ENCODE measurements at regions not wholly inside any gene's neighbourhood (a gene's known extent, or its start where the extent isn't known, plus 50 kb on each side); places are given as distances from the start of the nearest gene placed in this dataset.
A peak's percentile ranks its signal among the peaks of the same experiment; 100 is the strongest.

DNA sequence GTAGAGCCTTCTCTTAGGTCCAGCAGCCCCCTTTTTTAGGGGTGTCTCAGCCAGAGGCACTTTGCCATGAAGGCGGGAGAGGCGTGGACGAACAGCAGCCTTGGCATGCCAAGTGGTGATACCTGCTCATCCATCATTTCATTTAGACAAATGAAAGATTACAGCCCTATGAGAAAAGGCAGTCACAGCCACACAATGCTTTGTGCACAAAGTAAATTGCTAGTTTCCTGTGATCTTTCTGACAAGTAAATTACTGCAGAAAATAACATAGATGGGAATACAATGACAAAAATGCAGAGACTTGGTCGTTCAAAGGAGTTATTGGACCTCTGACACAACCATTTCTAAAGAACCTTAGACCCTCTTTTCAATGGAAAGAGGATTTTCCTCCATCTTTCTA is 94.9 kb downstream of the RND3 start:
- no peak for ATAC-seq
- no peak for TF ChIP-seq PPARA (CRISPR knock-in tag; IDR thresholded peaks at IDR 0.05; ENCODE audit: borderline replicate concordance)
- no peak for TF ChIP-seq ISL1 (CRISPR knock-in tag; IDR thresholded peaks at IDR 0.05)
- no peak for TF ChIP-seq ZNF70 (CRISPR knock-in tag; IDR thresholded peaks at IDR 0.05)

DNA sequence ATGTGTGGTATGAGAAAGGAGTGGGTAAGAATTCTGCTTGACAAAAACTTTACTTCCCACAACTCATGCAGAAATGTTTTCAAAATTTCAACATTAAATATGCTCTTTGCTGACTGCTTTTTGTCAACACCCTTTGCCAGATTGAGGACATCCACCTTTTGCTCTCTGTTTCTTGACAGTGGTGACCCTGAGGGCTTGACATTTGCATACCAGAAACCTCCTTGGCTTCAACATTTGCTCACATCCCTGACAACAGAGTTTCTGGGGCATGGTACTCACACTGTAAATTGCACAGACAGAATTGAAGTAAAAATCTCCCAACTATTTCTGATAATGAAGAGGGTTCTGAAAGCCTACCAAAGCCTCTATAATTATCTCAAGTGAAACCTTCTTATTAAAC is 95.7 kb downstream of the RND3 start:
- TF ChIP-seq ZC3H10 (CRISPR knock-in tag; IDR thresholded peaks at IDR 0.05) (no peak), GLIS3 (CRISPR knock-in tag; IDR thresholded peaks at IDR 0.05) (no peak), CSDC2 (CRISPR knock-in tag; IDR thresholded peaks at IDR 0.05) (no peak), ESRRG (CRISPR knock-in tag; IDR thresholded peaks at IDR 0.05) (no peak), ZNF70 (CRISPR knock-in tag; IDR thresholded peaks at IDR 0.05) (no peak), SNAI2 (CRISPR knock-in tag; IDR thresholded peaks at IDR 0.05) (no peak)
- ATAC-seq, result no peak

DNA sequence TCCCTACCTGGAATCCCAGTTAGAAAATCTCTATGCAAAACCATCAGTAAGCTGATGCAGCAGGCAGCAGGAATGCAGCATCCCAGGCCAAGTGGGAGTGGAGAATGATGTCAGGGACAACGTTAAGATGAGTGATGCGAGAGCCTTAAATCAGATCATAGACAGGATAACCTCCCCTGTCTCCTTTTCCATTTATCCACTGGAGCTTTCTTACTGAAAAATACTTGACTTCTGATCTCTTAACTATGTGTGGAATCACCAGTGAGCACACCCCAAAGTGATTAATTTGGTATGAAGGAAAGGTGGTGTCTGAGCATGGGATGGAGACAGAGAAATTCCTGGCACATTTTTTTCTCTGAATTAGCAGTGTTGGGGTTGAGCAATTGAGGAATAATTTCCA is 98.0 kb downstream of the RND3 start:
- ATAC-seq, result peak; percentile 37; the same call in 2 of the 3 replicates
- no peak for TF ChIP-seq ISL1 (CRISPR knock-in tag; IDR thresholded peaks at IDR 0.05)
- no peak for TF ChIP-seq ZFP30 (CRISPR knock-in tag; IDR thresholded peaks at IDR 0.05)
- TF ChIP-seq OSR1 (CRISPR knock-in tag; IDR thresholded peaks at IDR 0.05), result no peak

DNA sequence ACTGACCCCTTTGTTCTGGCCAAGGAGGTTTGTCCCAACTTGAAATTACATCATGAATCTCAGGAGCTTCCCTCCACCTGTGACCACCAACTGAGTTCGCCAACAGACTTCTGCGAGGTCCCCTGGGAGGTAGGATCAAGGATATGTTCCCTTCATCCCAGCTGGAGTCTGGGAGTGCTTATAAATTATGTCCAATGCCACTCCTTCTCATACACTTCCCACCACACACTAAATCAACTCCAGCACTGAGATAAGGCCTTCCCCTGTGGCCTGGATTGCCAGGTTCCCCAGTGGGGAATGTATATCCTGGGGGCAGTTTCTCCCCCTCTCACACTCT is 99.2 kb downstream of the RND3 start:
- no peak for ATAC-seq
- TF ChIP-seq, protein P1, sequence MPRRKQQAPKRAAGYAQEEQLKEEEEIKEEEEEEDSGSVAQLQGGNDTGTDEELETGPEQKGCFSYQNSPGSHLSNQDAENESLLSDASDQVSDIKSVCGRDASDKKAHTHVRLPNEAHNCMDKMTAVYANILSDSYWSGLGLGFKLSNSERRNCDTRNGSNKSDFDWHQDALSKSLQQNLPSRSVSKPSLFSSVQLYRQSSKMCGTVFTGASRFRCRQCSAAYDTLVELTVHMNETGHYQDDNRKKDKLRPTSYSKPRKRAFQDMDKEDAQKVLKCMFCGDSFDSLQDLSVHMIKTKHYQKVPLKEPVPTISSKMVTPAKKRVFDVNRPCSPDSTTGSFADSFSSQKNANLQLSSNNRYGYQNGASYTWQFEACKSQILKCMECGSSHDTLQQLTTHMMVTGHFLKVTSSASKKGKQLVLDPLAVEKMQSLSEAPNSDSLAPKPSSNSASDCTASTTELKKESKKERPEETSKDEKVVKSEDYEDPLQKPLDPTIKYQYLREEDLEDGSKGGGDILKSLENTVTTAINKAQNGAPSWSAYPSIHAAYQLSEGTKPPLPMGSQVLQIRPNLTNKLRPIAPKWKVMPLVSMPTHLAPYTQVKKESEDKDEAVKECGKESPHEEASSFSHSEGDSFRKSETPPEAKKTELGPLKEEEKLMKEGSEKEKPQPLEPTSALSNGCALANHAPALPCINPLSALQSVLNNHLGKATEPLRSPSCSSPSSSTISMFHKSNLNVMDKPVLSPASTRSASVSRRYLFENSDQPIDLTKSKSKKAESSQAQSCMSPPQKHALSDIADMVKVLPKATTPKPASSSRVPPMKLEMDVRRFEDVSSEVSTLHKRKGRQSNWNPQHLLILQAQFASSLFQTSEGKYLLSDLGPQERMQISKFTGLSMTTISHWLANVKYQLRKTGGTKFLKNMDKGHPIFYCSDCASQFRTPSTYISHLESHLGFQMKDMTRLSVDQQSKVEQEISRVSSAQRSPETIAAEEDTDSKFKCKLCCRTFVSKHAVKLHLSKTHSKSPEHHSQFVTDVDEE (CRISPR knock-in tag; IDR thresholded peaks at IDR 0.05), result no peak
- TF ChIP-seq TCF4 (CRISPR knock-in tag; IDR thresholded peaks at IDR 0.05; ENCODE audit: borderline replicate concordance) (no peak), ZNF8 (CRISPR knock-in tag; IDR thresholded peaks at IDR 0.05) (no peak)
- TF ChIP-seq, protein P2, sequence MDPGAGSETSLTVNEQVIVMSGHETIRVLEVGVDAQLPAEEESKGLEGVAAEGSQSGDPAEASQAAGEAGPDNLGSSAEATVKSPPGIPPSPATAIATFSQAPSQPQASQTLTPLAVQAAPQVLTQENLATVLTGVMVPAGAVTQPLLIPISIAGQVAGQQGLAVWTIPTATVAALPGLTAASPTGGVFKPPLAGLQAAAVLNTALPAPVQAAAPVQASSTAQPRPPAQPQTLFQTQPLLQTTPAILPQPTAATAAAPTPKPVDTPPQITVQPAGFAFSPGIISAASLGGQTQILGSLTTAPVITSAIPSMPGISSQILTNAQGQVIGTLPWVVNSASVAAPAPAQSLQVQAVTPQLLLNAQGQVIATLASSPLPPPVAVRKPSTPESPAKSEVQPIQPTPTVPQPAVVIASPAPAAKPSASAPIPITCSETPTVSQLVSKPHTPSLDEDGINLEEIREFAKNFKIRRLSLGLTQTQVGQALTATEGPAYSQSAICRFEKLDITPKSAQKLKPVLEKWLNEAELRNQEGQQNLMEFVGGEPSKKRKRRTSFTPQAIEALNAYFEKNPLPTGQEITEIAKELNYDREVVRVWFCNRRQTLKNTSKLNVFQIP (CRISPR knock-in tag; IDR thresholded peaks at IDR 0.05; ENCODE audit: borderline replicate concordance, low read depth), result no peak

DNA sequence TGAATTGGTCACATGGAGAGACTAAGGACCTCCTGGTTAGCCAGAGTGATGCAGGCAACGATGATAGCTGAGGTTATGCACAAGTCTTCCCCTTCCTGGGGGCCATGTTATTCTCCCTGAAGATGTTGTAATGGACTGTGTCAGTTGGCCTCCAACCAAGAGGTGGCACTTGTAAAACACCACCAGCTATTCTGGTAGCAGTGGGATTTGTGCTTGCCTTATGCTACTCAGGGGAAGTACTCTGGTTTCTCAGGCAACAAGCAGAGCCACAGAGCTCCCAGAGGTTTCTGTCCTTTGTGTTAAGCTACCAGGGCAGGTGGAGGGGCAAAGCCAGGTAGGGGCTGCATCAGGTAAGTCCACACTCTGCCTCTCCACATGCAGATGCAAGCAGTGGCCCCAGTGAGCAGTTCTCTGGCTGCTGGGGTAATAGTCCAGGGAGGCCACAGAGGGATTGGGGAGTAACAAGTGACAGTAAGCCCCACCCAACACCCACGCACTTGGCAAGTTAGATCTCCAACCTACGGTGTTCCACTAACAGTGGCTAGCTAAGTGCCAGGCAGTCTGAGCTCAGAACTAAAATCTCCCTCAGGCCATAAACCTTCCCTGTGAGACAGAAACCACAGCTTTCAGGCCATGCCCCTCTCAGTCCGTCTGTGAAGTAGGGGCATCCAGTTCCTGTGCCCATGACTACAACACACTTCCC is 99.7 kb downstream of the RND3 start:
- no peak for TF ChIP-seq CSDC2 (CRISPR knock-in tag; IDR thresholded peaks at IDR 0.05)
- no peak for TF ChIP-seq OSR1 (CRISPR knock-in tag; IDR thresholded peaks at IDR 0.05)
- TF ChIP-seq PPARA (CRISPR knock-in tag; IDR thresholded peaks at IDR 0.05; ENCODE audit: borderline replicate concordance), result no peak
- no peak for TF ChIP-seq ARNTL (CRISPR knock-in tag; IDR thresholded peaks at IDR 0.05; ENCODE audit: borderline replicate concordance, low read depth)
- no peak for TF ChIP-seq GLIS3 (CRISPR knock-in tag; IDR thresholded peaks at IDR 0.05)
- TF ChIP-seq, protein P1 (CRISPR knock-in tag; IDR thresholded peaks at IDR 0.05), result no peak
- no peak for TF ChIP-seq TCF4 (CRISPR knock-in tag; IDR thresholded peaks at IDR 0.05; ENCODE audit: borderline replicate concordance)
- TF ChIP-seq, protein P2 (CRISPR knock-in tag; IDR thresholded peaks at IDR 0.05; ENCODE audit: borderline replicate concordance, low read depth), result no peak
- TF ChIP-seq ESRRG (CRISPR knock-in tag; IDR thresholded peaks at IDR 0.05), result no peak
- TF ChIP-seq ZFP3 (CRISPR knock-in tag; IDR thresholded peaks at IDR 0.05), result no peak
- TF ChIP-seq ZNF8 (CRISPR knock-in tag; IDR thresholded peaks at IDR 0.05), result no peak
- TF ChIP-seq RARB (CRISPR knock-in tag; IDR thresholded peaks at IDR 0.05), result no peak
- TF ChIP-seq, protein P3, sequence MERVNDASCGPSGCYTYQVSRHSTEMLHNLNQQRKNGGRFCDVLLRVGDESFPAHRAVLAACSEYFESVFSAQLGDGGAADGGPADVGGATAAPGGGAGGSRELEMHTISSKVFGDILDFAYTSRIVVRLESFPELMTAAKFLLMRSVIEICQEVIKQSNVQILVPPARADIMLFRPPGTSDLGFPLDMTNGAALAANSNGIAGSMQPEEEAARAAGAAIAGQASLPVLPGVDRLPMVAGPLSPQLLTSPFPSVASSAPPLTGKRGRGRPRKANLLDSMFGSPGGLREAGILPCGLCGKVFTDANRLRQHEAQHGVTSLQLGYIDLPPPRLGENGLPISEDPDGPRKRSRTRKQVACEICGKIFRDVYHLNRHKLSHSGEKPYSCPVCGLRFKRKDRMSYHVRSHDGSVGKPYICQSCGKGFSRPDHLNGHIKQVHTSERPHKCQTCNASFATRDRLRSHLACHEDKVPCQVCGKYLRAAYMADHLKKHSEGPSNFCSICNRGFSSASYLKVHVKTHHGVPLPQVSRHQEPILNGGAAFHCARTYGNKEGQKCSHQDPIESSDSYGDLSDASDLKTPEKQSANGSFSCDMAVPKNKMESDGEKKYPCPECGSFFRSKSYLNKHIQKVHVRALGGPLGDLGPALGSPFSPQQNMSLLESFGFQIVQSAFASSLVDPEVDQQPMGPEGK (CRISPR knock-in tag; IDR thresholded peaks at IDR 0.05; ENCODE audit: borderline replicate concordance), result no peak
- no peak for TF ChIP-seq TOX (CRISPR knock-in tag; IDR thresholded peaks at IDR 0.05; ENCODE audit: borderline replicate concordance)
- no peak for TF ChIP-seq ZC3H10 (CRISPR knock-in tag; IDR thresholded peaks at IDR 0.05)
- ATAC-seq, result no peak

Data from SK-N-SH treated with all-trans-retinoic acid at 6 μM for 48 hours (cell line).